Colon (tissue), 2 donors: ENCODE measurements at regions not wholly inside any gene's neighbourhood (a gene's known extent, or its start where the extent isn't known, plus 50 kb on each side); places are given as distances from the start of the nearest gene placed in this dataset.

Experiments used
- FAIRE-seq: peaks from 2 replicates; lab custom pipeline; 2012; peaks lifted over from hg19 to GRCh38; lab: Jason Lieb, UNC
- donor health status: control.
- donor health status: control.

DNA sequence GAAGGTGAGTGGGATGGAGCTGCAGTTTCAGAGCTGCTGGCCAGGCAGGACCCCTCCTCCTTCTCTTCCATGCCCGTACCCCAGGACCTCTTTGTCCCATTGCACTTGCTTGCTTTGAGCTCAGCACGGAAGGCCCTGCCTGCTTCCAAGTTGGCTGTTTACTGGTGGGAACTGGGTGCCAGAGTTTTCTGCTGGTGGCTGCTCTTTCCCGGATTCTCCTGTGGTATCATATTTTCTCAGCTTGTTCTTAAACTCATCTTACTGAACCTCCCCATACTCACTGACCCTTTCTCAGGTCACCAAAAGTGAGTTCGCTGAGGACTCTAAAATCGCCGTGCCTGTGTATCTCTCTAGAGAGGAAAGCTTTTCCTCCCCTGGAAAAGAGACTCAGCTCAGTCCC is 297.7 kb upstream of the TNP1 start:
- FAIRE-seq, result no peak

DNA sequence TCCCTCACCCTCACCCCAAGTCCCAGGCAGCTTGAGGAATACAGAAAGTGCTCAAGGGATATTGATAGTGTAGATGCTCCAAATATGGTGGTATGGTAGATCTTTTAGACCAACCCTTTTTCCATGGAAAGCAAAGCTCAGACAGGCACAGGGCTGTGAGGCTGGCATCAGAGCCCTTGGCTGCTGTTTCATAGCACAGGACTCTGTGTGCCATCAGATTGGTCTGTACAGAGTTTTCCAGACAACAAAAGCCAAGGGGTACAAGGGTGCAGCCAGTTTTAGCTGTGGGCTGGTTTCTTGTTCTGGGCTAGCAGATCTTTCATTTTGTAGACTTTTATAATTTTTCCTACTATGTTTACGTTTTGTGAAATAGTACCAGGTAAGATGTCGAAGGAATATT is 296.9 kb upstream of the TNP1 start:
- FAIRE-seq, result no peak

- FAIRE-seq, result no peak
These were observed 295.1 kb upstream of the TNP1 start for GRCh38 chr2:217154923-217155322.

DNA sequence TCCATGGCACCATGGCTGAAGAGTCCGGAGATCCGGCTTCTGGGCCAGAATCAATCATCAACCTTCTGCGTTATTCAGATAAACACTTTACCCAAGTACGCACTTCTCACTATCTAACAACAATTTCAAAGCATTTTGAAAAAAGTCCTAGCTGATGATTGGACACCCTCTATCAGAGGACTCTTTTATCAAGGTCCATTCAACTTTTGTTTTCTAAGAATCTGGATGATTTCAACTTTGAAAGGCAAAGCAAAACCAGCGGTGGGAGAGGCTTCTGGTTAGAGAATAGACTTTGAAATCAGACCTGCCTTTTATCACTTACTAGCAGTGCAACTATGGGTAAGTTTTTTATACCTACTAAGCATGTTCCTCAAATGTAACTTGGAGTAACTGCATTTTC is 293.6 kb upstream of the TNP1 start:
- no peak for FAIRE-seq

DNA sequence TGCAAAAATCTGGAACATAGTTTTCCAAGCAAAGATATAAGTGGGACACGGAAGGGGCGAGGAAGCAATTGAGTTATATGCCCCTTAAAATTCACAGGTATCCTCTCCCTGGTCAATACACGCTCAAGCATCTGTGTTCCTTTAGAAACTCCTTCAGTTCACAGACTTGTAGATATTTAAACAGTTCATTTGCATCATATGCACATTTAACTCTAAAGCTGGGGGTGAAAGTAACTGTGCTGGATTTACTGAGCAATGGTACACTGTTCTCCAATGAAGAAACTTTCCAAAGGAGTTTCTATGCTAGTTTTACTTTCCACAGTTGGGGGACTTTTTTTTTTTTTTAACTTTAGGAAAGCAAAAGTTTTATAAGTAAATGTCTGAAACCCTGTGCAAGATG is 293.0 kb upstream of the TNP1 start:
- no peak for FAIRE-seq

GRCh38 chr2:217151509-217152206 is 291.8 kb upstream of the TNP1 start:
- FAIRE-seq, result no peak

DNA sequence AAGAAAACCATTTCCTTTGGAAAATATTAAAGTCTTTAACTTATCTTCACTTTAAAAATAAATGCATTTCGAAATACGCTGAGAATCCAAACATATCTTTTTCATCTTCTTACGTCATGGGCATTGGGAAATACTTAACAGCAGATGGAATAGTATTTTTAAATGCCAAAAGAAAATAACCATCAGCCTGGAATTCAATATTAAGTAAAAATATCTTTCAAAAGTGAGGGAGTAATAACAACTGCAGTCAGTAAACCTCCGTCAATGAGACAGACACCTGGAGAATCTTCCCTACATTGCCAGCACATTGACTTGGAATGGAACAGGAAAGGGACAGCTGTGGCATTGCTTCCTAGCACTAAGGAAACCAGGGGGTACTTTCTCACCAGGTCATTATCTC is 290.4 kb upstream of the TNP1 start:
- FAIRE-seq, result no peak

GRCh38 chr2:217149087-217149660 is 289.3 kb upstream of the TNP1 start:
- FAIRE-seq, result no peak

- FAIRE-seq, result no peak
These were observed 288.0 kb upstream of the TNP1 start for GRCh38 chr2:217147818-217148217.

DNA sequence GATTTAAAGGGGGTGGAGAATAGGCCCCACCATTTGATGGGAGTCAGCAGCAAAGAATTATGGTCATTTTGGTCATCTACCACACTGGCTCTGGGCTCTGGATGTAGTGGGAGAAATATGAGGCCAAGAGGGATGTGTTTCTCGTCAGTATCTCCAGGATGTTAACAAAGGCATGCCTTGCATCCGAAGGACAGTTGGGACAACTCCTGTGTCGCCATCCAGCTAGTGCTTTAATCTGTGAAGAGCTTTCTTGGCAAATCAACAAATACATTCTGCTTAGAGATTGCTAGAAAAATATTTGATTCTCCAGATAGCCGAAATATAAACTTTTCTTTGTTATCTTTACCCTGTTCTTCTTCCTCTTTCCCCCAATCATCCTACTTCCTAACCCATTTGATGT is 287.1 kb upstream of the TNP1 start:
- FAIRE-seq, result no peak

GRCh38 chr2:217142649-217143266 is 282.9 kb upstream of the TNP1 start:
- FAIRE-seq, result no peak

GRCh38 chr2:217138284-217138683 is 278.4 kb upstream of the TNP1 start:
- FAIRE-seq, result no peak

DNA sequence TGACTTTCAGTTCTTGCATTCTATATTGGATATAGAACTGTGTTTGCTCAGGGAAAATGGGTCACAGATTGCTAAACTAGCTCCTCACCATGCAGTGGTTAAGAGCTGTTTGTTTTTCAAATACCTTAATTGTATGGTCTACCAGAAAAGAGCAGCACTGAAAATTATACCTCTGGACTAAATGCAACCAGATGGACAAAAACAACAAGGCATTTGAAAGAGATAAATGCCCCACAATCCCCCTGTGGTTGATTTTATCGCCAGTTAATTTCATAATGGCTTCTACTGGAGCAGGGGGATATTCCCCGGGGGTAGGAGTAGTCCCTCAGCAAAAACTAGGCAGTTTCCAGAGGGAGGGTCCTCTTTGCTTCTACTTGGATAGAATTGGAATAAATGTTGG is 267.9 kb upstream of the TNP1 start:
- no peak for FAIRE-seq

- FAIRE-seq, result no peak
These were observed 265.1 kb upstream of the TNP1 start for GRCh38 chr2:217125014-217125413.

DNA sequence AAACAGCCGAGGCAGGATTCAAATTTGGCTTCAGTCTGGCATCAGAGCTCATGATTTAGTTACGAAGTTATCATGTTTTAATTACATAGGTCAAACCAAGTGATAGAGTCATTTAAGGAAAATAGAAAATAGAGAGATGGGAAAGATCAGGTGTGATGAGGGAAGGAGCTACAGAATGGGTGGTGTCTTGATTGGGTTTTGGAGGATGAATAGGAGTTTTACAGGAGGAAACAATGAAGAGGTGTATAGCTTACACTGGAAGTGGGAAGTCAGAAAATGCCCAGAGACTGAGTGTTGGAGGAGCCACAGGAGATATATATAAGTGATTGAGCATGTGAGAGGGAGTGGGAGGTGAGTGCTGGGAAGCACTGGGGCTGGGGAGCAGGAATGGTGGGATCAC is 264.2 kb upstream of the TNP1 start:
- no peak for FAIRE-seq

DNA sequence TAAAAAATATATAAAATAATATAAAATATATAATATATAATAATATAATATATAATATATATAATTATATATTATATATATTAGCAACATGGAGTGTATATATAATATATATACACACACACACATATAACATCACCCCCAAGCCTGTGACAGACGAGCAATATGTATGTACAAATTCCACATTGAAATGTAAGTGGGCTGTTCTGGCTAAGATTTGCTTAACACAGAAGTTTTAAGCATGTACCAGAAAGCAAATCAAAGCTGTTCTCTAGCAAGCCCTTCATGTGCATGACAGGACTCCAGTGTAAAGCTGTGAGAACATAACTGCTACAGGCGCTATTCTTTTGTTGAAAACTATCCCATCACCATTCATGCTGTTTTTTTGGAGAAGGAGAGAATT is 261.7 kb upstream of the TNP1 start:
- FAIRE-seq, result no peak

DNA sequence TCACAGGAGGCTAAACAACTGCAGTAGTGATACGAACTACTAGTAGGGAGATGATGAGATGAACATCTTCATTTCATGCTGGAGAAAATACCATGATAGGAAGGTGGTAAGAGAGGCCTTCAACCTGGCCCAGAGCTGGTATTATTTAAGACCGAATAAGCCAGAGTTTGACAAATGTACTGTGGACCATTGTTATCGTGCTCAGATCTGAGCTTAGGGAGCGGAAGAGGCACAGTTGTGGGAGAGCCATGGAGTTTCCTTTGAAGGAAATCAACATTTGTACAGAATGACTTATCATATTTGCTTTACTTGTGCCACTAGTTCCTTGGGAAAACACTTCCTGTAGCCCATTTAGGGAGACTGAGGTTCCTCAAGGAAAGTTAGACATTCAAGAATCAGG is 260.6 kb upstream of the TNP1 start:
- FAIRE-seq, result no peak

- FAIRE-seq, result no peak
These were observed 258.9 kb upstream of the TNP1 start for GRCh38 chr2:217118559-217119284.

DNA sequence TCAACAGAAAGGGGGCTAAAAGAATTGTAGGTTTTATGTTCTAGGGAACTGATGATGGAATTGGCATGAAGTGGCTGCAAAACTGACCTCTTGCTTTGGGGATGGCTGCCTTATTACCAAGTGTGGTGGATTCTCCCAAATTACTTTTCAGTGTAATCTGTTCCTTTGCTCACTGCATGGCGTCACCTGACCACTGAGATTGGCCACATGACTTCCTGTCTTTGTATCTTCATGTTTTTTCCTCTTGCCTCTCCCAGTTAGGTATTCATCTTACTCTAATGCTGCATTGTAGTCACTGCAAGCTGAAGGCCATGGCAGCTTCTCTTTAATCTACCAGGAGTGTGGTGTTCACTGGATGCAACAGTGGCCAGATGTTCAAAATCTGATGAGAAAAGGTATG is 257.7 kb upstream of the TNP1 start:
- no peak for FAIRE-seq

GRCh38 chr2:217116610-217117009 is 256.7 kb upstream of the TNP1 start:
- FAIRE-seq, result no peak

DNA sequence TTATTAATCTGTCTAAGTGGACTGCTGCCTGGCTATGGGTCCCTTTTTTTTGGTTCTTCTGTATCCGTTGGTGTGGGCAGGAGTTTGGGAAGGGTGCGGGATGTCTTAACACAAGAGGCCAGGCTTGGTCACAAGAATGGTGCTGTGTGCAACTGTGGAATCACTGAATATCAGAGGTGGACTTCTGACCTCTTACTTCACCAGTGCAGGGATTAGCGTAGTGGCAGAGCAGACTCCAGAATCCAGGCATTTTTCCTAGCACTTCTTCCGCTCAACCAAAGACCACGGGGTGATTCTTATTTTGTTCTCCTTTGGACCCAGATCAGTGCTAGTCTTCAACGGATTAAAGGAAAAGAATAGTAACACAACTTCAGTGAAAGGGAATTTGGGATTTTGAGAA is 254.3 kb upstream of the TNP1 start:
- no peak for FAIRE-seq

DNA sequence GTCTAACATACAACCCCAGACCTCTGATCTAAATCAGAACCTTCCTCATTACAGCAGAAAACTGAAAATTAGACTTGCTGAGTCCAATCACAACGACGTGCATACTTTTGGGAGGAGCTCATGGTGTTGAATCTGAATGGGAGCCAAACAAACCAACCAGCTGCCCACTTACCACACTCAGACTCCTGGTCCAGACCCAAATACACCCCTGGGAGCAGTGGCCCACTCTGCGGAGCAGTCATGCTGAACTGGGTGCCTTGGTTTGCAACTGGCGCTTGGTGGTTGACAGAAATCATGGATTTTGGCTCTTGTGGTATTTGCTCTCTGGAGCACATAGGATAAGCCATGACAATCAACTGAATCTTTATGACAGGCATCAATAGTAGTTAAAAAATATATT is 253.6 kb upstream of the TNP1 start:
- FAIRE-seq, result no peak

GRCh38 chr2:217110550-217110949 is 250.7 kb upstream of the TNP1 start:
- FAIRE-seq, result no peak
